MM.1S (cell line): ENCODE measurements at regions not wholly inside any gene's neighbourhood (a gene's known extent, or its start where the extent isn't known, plus 50 kb on each side); places are given as distances from the start of the nearest gene placed in this dataset.

Experiments used
- DNase-seq: peaks from one replicate; pipeline ENCODE4 v3.0.0-alpha.2; 2015
- H2AFZ ChIP-seq: fragments of 300-600 bp; sonication (generic); 2 replicates; pipeline ENCODE4 v1.6.0; 2016; ENCODE audit warnings: antibody characterized with exemption, low read length
- H3F3A ChIP-seq: fragments of 300-600 bp; sonication (generic); 2 replicates; pipeline ENCODE4 v1.6.1; 2016; ENCODE audit warnings: mild to moderate bottlenecking, antibody characterized with exemption, low read length, moderate library complexity, mixed read lengths; ENCODE audit not compliant: insufficient read depth
- H3K27ac ChIP-seq: fragments of 300-600 bp; sonication (generic); 2 replicates; pipeline ENCODE4 v1.5.1; 2016; ENCODE audit warnings: mild to moderate bottlenecking, low read length
- H3K27me3 ChIP-seq: fragments of 300-600 bp; sonication (generic); replicated peaks from 2 replicates; pipeline ENCODE4 v1.6.0; 2016; ENCODE audit warnings: low read length; ENCODE audit not compliant: insufficient read depth
- H3K36me3 ChIP-seq: fragments of 300-600 bp; sonication (generic); replicated peaks from 2 replicates; pipeline ENCODE4 v1.6.1; 2016; ENCODE audit warnings: mild to moderate bottlenecking, low read length, mixed read lengths; ENCODE audit not compliant: insufficient read depth
- H3K4me1 ChIP-seq: fragments of 300-600 bp; sonication (generic); 2 replicates; pipeline ENCODE4 v1.6.1; 2016; ENCODE audit warnings: low read length, mixed read lengths
- H3K4me2 ChIP-seq: fragments of 300-600 bp; sonication (generic); 2 replicates; pipeline ENCODE4 v1.6.0; 2016; ENCODE audit warnings: low read depth, low read length
- H3K4me3 ChIP-seq: fragments of 300-600 bp; sonication (generic); 2 replicates; pipeline ENCODE4 v1.5.1; 2016; ENCODE audit warnings: low read length, mixed read lengths
- H3K79me2 ChIP-seq: fragments of 300-600 bp; sonication (generic); 2 replicates; pipeline ENCODE4 v1.6.1; 2016; ENCODE audit warnings: mixed run types, low read length, mixed read lengths
- H3K9ac ChIP-seq: fragments of 300-600 bp; sonication (generic); 2 replicates; pipeline ENCODE4 v1.6.1; 2016; ENCODE audit warnings: low read length, mixed read lengths
- H3K9me2 ChIP-seq: fragments of 300-600 bp; sonication (generic); replicated peaks from 2 replicates; pipeline ENCODE4 v1.6.1; 2016; ENCODE audit warnings: mild to moderate bottlenecking, low read length, mixed read lengths; ENCODE audit not compliant: insufficient read depth
- H3K9me3 ChIP-seq: fragments of 300-600 bp; sonication (generic); replicated peaks from 2 replicates; pipeline ENCODE4 v1.6.1; 2016; ENCODE audit warnings: mild to moderate bottlenecking, low read length, mixed read lengths; ENCODE audit not compliant: insufficient read depth
- H4K20me1 ChIP-seq: fragments of 300-600 bp; sonication (generic); 2 replicates; pipeline ENCODE4 v1.6.1; 2016; ENCODE audit warnings: mild to moderate bottlenecking, low read length, moderate library complexity, mixed read lengths; ENCODE audit not compliant: insufficient read depth
- EZH2 ChIP-seq: fragments of 300-600 bp; sonication (generic); optimal IDR thresholded peaks from 2 replicates; pipeline ENCODE3; 2017; ENCODE audit warnings: low read depth, mild to moderate bottlenecking, antibody characterized with exemption, low read length, mixed read lengths
- EZH2phosphoT487 ChIP-seq: fragments of 300-600 bp; sonication (generic); IDR thresholded peaks from 2 replicates; pipeline ENCODE4 v1.6.1; 2018; ENCODE audit warnings: antibody characterized with exemption, low read length
- TF ChIP-seq, protein P1 (sequence below): fragments of 300-600 bp; sonication (generic); IDR thresholded peaks from 2 replicates; pipeline ENCODE4 v1.5.1; 2016; ENCODE audit warnings: antibody characterized with exemption, low read length, mixed read lengths

GRCh38 chr2:220014961-220015360, 387.5 kb downstream of the SLC4A3 start:
- Histone ChIP-seq H3K9me2 (no peaks in the 10 kb centered on the region), H3K79me2 (no peaks in the 10 kb centered on the region)

GRCh38 chr2:220015576-220015975, 388.1 kb downstream of the SLC4A3 start:
- DNase-seq = no peak
- Histone ChIP-seq H3K9me2 (no peaks in the 10 kb centered on the region), H3K9ac (no peak overlapping the region), H3K27ac (no peak overlapping the region), H2AFZ (no peak overlapping the region), H3F3A (no peaks in the 10 kb centered on the region), H3K27me3 (no peaks in the 10 kb centered on the region), H3K4me3 (no peak overlapping the region), H3K9me3 (no peaks in the 10 kb centered on the region), H3K79me2 (no peaks in the 10 kb centered on the region), H3K4me2 (no peak overlapping the region), H3K36me3 (no peaks in the 10 kb centered on the region), H3K4me1 (no peaks in the 10 kb centered on the region), H4K20me1 (no peaks in the 10 kb centered on the region)
- TF ChIP-seq EZH2phosphoT487 = no peak
- TF ChIP-seq, protein P1, sequence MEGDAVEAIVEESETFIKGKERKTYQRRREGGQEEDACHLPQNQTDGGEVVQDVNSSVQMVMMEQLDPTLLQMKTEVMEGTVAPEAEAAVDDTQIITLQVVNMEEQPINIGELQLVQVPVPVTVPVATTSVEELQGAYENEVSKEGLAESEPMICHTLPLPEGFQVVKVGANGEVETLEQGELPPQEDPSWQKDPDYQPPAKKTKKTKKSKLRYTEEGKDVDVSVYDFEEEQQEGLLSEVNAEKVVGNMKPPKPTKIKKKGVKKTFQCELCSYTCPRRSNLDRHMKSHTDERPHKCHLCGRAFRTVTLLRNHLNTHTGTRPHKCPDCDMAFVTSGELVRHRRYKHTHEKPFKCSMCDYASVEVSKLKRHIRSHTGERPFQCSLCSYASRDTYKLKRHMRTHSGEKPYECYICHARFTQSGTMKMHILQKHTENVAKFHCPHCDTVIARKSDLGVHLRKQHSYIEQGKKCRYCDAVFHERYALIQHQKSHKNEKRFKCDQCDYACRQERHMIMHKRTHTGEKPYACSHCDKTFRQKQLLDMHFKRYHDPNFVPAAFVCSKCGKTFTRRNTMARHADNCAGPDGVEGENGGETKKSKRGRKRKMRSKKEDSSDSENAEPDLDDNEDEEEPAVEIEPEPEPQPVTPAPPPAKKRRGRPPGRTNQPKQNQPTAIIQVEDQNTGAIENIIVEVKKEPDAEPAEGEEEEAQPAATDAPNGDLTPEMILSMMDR = no peak

More at GRCh38 chr2:220014961-220015360, 387.5 kb downstream of the SLC4A3 start:
- H3F3A ChIP-seq = no peaks in the 10 kb centered on the region
- no peaks in the 10 kb centered on the region for H4K20me1 ChIP-seq
- H3K36me3 ChIP-seq = no peaks in the 10 kb centered on the region
- no peaks in the 10 kb centered on the region for H3K27me3 ChIP-seq
- DNase-seq = no peak
- no peak overlapping the region for H2AFZ ChIP-seq
- H3K27ac ChIP-seq = no peak overlapping the region
- H3K4me2 ChIP-seq = no peak overlapping the region
- no peak overlapping the region for H3K9ac ChIP-seq
- H3K4me3 ChIP-seq = no peak overlapping the region
- H3K4me1 ChIP-seq = no peaks in the 10 kb centered on the region
- no peak for TF ChIP-seq EZH2phosphoT487
- no peak for TF ChIP-seq EZH2
- TF ChIP-seq, protein P1 = no peak
- no peaks in the 10 kb centered on the region for H3K9me3 ChIP-seq

GRCh38 chr2:220025207-220025606, 397.8 kb downstream of the SLC4A3 start:
- H3K9ac ChIP-seq = no peak overlapping the region
- H3K27me3 ChIP-seq = no peaks in the 10 kb centered on the region
- H3K4me1 ChIP-seq = no peaks in the 10 kb centered on the region
- H3F3A ChIP-seq = no peaks in the 10 kb centered on the region
- TF ChIP-seq, protein P1 = no peak
- TF ChIP-seq EZH2phosphoT487 = no peak
- no peak for TF ChIP-seq EZH2
- H3K79me2 ChIP-seq = no peaks in the 10 kb centered on the region
- no peak overlapping the region for H3K4me2 ChIP-seq
- H3K4me3 ChIP-seq = no peak overlapping the region
- no peaks in the 10 kb centered on the region for H3K9me3 ChIP-seq
- H4K20me1 ChIP-seq = no peaks in the 10 kb centered on the region
- no peak for DNase-seq
- H3K36me3 ChIP-seq = no peaks in the 10 kb centered on the region
- no peak overlapping the region for H3K27ac ChIP-seq
- H2AFZ ChIP-seq = no peak overlapping the region
- H3K9me2 ChIP-seq = no peaks in the 10 kb centered on the region
